ENCODE measurements at regions not wholly inside any gene's neighbourhood (a gene's known extent, or its start where the extent isn't known, plus 50 kb on each side); places are given as distances from the start of the nearest gene placed in this dataset.
"Not testable (repeated sequence)": the region's sequence is repeated elsewhere in the genome, so short reads cannot be mapped to it uniquely, and the experiment has no call there.

- no peak for DNase-seq
Observed at GRCh38 chr3:191973820-191974219, 512.9 kb downstream of the PYDC2 start.

DNA sequence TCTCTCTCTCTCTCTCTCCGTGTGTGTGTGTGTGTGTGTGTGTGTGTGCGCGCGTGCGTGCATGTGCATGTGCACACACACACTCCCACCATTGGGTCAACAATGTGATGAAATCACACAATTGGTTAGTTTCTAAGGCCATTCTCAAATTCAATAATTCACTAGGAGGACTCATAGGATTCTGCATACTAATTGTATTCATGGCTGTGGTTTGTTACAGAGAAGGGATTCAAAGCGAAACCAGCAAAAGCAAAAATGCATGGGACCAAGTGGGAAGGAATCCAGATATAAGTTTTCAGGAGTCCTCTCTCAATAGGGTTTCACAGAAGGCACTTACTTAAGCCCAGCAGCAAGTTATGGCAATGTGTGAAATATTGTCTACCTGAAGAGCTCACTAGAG is 515.0 kb downstream of the PYDC2 start:
- DNase-seq: no peak

- no peak for DNase-seq
Observed at GRCh38 chr3:191980443-191980842, 519.5 kb downstream of the PYDC2 start.

DNA sequence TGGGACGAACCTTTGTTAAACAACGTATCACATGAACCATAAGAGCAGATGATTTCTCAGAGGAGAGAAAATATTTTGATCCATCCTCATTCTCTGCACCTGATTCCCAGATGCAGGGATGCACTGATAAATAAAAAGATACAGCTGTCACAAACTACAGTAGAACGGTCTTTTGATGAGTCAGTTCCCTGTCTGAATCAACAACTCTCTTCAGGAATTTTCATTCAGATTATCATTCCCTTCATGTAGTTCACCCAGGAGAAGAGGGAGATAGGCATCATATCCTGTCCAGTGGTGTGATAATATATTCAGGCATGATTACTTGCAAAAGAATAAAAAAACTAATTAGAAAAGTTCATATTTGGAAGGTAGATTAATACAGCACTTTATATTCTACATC is 521.5 kb downstream of the PYDC2 start:
- no peak for DNase-seq

GRCh38 chr3:191985691-191986090 is 524.7 kb downstream of the PYDC2 start:
- no peak for DNase-seq

DNA sequence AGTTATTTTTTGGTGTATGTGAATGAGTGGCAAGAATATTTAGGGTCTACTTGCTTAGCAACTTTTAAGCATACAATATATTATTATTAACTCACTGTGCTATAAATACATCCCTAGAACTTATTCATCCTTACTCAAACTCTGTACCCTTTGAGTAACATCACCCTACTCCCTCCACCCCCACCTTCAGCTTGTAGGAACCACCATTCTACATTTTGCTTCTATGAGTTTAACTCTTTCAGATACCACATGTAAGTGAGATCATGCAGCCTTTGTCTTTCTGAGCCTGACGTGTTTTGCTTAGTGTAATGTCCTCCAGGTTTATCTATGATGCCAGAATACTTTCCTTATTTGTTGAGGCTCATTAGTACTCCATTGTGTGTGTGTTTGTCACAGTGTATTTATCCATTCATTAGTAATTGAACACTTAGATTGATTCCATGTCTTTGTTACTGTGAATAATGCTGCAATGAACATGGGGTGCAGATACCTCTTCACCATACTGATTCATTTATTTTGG is 526.9 kb downstream of the PYDC2 start:
- DNase-seq: no peak

GRCh38 chr3:191993952-191994351 is 533.0 kb downstream of the PYDC2 start:
- not testable (repeated sequence) for DNase-seq

DNA sequence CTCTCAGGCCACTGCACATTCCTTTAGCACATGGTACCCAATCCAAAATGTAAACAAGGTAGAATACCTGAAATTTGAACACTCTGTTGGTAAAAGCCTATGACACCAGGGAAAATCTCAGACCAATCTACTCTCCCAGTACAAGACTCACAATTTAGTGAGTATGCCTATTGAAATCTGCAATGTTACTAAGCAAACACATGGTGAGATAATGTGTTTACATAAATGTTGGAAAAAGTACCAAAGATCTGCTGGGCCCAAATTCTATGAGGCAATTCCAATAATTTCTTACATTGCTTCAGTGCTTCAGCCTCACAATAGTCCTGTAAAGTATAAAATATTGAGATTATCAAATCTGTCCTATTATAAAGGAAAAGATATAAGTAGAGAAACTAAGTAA is 536.1 kb downstream of the PYDC2 start:
- no peak for DNase-seq

GRCh38 chr3:191997579-191998268 is 536.8 kb downstream of the PYDC2 start:
- DNase-seq: no peak

- no peak for DNase-seq
Observed at GRCh38 chr3:192001218-192001617, 540.3 kb downstream of the PYDC2 start.

- DNase-seq: no peak
Observed at GRCh38 chr3:192005989-192006388, 545.0 kb downstream of the PYDC2 start.

DNA sequence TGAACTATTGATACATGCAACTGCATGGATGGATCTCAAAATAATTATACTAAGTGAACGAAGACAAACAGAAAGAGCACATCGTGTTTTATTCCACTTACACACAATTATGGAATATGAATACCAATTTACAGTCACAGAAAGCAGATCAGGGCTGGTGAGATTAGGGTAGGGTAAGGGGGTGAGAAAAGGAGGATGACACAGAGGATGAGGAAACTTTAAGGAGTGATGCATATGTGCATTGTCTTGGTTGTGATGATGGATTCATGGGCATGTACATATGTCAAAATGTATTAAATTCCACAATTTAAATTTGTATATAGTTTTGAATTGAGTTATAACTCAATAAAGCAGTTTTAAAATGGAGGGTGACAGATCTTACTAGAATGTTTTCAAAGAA is 548.9 kb downstream of the PYDC2 start:
- DNase-seq: no peak

DNA sequence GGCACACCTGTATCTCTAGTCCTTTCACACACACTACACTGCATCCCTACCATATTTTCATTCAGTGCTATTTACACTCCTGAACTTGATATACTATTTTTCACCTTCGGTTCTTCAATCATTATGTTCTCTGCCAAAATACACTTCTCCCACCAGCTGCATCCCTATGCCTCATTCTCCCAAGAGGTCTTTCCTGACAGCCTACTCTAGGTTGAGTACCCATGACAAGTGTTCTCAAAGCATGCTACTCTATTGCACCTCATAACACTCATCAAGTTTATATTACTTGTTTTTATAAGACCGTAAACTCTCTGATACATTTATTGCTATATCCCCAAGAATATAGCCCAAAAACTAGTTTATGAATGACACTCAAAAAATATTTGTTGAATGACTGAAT is 549.5 kb downstream of the PYDC2 start:
- DNase-seq: no peak

- DNase-seq: no peak
Observed at GRCh38 chr3:192011137-192011536, 550.2 kb downstream of the PYDC2 start.

DNA sequence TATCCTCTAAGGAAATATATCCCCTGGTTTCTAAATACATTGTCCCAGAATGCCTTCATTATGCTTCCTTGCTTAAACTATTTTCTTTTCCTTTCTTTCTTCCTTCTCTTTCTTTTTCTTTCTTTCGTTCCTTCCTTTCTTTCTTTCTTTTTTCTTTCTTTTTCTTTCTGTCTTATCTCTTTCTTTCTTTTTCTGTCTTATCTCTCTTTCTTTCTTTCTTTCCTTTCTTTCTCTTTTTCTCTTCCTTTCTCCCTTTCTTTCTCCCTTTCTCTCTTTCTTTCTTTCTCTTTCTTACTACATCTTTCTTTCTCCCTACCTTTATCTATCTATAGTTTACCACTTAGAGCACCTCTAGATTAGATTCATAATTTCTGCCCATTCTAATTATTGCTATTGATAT is 552.1 kb downstream of the PYDC2 start:
- DNase-seq: no peak

- no peak for DNase-seq
Observed at GRCh38 chr3:192022412-192022811, 561.4 kb downstream of the PYDC2 start.

DNA sequence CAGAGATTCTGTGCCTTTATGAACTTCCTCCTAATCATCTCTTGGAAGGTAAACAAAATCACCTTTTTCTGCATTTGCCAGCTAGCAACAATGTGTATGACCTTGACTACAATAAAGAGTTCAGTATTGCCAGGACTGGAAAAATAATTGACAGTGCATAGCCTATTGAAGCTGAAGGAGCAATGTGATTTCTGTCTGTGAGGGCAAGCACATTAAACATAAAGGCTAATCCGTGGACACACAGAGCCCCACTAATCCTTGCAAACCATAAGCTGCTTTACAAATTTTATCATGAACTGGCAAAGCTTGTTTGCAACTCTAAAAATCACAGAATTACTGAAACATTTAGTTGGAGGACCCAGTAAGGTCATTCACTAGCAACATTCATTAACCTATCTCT is 563.8 kb downstream of the PYDC2 start:
- DNase-seq: no peak

DNA sequence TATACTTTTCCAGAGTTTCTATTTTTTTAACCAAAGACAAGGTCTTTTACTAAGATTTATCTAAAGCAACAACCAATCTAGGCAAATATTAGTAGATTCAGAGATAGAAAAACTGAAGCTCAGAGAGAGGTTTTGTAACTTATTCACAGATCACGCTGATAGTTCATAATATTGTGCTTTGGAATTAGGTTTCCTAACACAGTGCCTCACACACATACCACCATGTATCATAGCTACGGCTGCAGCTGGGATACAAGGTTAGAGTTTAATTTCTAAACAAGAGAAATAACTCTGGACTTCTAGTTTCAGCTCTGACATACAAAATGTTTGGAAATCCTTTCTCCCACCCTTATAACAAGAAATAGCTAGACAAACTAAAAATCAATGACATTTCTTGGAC is 565.7 kb downstream of the PYDC2 start:
- DNase-seq: no peak

GRCh38 chr3:192031941-192032340 is 571.0 kb downstream of the PYDC2 start:
- no peak for DNase-seq

- DNase-seq: no peak
Observed at GRCh38 chr3:192033246-192033645, 572.3 kb downstream of the PYDC2 start.

- DNase-seq: no peak
Observed at GRCh38 chr3:192038726-192039125, 577.8 kb downstream of the PYDC2 start.

GRCh38 chr3:192039593-192039992 is 578.6 kb downstream of the PYDC2 start:
- DNase-seq: no peak

- no peak for DNase-seq
Observed at GRCh38 chr3:192040282-192041043, 579.5 kb downstream of the PYDC2 start.

GRCh38 chr3:192042116-192042515 is 581.2 kb downstream of the PYDC2 start:
- DNase-seq: no peak

- no peak for DNase-seq
Observed at GRCh38 chr3:192054881-192055280, 593.9 kb downstream of the PYDC2 start.

Measured in NCI-H1694 (cell line).